ENCODE measurements at regions not wholly inside any gene's neighbourhood (a gene's known extent, or its start where the extent isn't known, plus 50 kb on each side); places are given as distances from the start of the nearest gene placed in this dataset.

GRCh38 chr10:117746541-117747448 lies 204.2 kb downstream of the EMX2 start:
- Histone ChIP-seq H3K9me3 (ENCODE audit: low read length) (no peaks in the 10 kb centered on the region), H3K4me3 (ENCODE audit: low read depth, low read length, poor library complexity, severe bottlenecking) (no peak overlapping the region), H3K4me2 (ENCODE audit: low read length) (no peak overlapping the region), H2AFZ (ENCODE audit: low read length) (no peak overlapping the region), H3K36me3 (ENCODE audit: insufficient read depth, low read length) (no peaks in the 10 kb centered on the region), H4K20me1 (ENCODE audit: insufficient read depth, low read length) (no peaks in the 10 kb centered on the region), H3K79me2 (ENCODE audit: insufficient read depth, low read depth, low read length) (no peaks in the 10 kb centered on the region), H3K9me2 (ENCODE audit: insufficient read depth, low read length) (no peaks in the 10 kb centered on the region), H3K27ac (ENCODE audit: low read depth, low read length, poor library complexity, severe bottlenecking) (no peak overlapping the region), H3K4me1 (ENCODE audit: insufficient read depth, low read length, poor library complexity, severe bottlenecking) (no peaks in the 10 kb centered on the region)
- TF ChIP-seq EZH2phosphoT487 (IDR thresholded peaks at IDR 0.05; ENCODE audit: borderline replicate concordance, low read depth, low read length) (no peak), CTCF (conservative IDR thresholded peaks at IDR 0.05; ENCODE audit: low read length) (no peak)
- ChIA-PET POLR2A (interaction anchor here (0.6 to 0.7 kb wide), 2 partner anchors 16 to 604 kb away, joined by 3 to 5 read pairs; no protein-coding TSS in a partner anchor), CTCF (ENCODE audit: unreplicated experiment) (no interaction called here)
- intact Hi-C loops (cut with micrococcal nuclease; ENCODE audit: unreplicated experiment): no loop called here
- DNase-seq (ENCODE audit: low spot score): no peak
- no TSS peak for BruUV-seq (replicated peaks)

GRCh38 chr10:117747636-117748035 lies 205.1 kb downstream of the EMX2 start:
- Histone ChIP-seq H3K9me2 (ENCODE audit: insufficient read depth, low read length) (no peaks in the 10 kb centered on the region), H3K27ac (ENCODE audit: low read depth, low read length, poor library complexity, severe bottlenecking) (no peak overlapping the region), H2AFZ (ENCODE audit: low read length) (no peak overlapping the region), H3K36me3 (ENCODE audit: insufficient read depth, low read length) (no peaks in the 10 kb centered on the region), H4K20me1 (ENCODE audit: insufficient read depth, low read length) (no peaks in the 10 kb centered on the region), H3K4me1 (ENCODE audit: insufficient read depth, low read length, poor library complexity, severe bottlenecking) (no peaks in the 10 kb centered on the region), H3K79me2 (ENCODE audit: insufficient read depth, low read depth, low read length) (no peaks in the 10 kb centered on the region), H3K9me3 (ENCODE audit: low read length) (no peaks in the 10 kb centered on the region), H3K4me2 (ENCODE audit: low read length) (no peak overlapping the region), H3K4me3 (ENCODE audit: low read depth, low read length, poor library complexity, severe bottlenecking) (no peak overlapping the region)
- no peak for DNase-seq (ENCODE audit: low spot score)
- intact Hi-C loops (cut with micrococcal nuclease; ENCODE audit: unreplicated experiment): no loop called here
- CTCF ChIA-PET (ENCODE audit: unreplicated experiment): no interaction called here
- no peak for TF ChIP-seq EZH2phosphoT487 (IDR thresholded peaks at IDR 0.05; ENCODE audit: borderline replicate concordance, low read depth, low read length)
- no peak for TF ChIP-seq CTCF (conservative IDR thresholded peaks at IDR 0.05; ENCODE audit: low read length)
- POLR2A ChIA-PET: interaction anchor here (0.7 kb wide), 1 partner anchor 16 kb away, joined by 3 read pairs; no protein-coding TSS in a partner anchor
- no TSS peak for BruUV-seq (replicated peaks)

DNA sequence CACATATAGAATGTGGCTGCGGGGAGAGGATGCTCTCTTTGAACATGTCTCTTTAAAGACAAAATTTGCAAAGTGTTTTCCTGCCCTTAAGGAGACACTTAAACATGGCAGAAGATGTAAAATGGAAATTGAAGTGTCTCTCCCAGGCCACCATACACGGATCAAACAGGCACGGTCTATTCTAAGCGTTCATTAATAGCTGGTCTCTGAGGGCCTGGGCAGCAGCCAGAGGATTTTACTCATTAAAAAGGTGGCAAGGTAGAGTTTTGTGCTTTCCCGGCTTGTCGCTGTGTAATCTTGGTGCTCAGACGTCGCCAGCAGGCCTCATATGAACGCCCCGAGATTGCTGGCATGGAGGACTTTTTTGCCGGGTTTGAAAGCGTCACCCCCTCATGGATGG lies 205.5 kb downstream of the EMX2 start:
- Histone ChIP-seq H3K36me3 (ENCODE audit: insufficient read depth, low read length) (no peaks in the 10 kb centered on the region), H3K9me3 (ENCODE audit: low read length) (no peaks in the 10 kb centered on the region), H3K4me3 (ENCODE audit: low read depth, low read length, poor library complexity, severe bottlenecking) (no peak overlapping the region), H2AFZ (ENCODE audit: low read length) (no peak overlapping the region), H3K9me2 (ENCODE audit: insufficient read depth, low read length) (no peaks in the 10 kb centered on the region), H4K20me1 (ENCODE audit: insufficient read depth, low read length) (no peaks in the 10 kb centered on the region), H3K27ac (ENCODE audit: low read depth, low read length, poor library complexity, severe bottlenecking) (no peak overlapping the region), H3K4me1 (ENCODE audit: insufficient read depth, low read length, poor library complexity, severe bottlenecking) (no peaks in the 10 kb centered on the region), H3K79me2 (ENCODE audit: insufficient read depth, low read depth, low read length) (no peaks in the 10 kb centered on the region), H3K4me2 (ENCODE audit: low read length) (no peak overlapping the region)
- no peak for TF ChIP-seq CTCF (conservative IDR thresholded peaks at IDR 0.05; ENCODE audit: low read length)
- TF ChIP-seq EZH2phosphoT487 (IDR thresholded peaks at IDR 0.05; ENCODE audit: borderline replicate concordance, low read depth, low read length): no peak
- DNase-seq (ENCODE audit: low spot score): no peak
- CTCF ChIA-PET (ENCODE audit: unreplicated experiment): no interaction called here
- intact Hi-C loops (cut with micrococcal nuclease; ENCODE audit: unreplicated experiment): no loop called here
- no TSS peak for BruUV-seq (replicated peaks)
- POLR2A ChIA-PET: no interaction called here
